Loucy (cell line): ENCODE measurements at regions not wholly inside any gene's neighbourhood (a gene's known extent, or its start where the extent isn't known, plus 50 kb on each side); places are given as distances from the start of the nearest gene placed in this dataset.

Experiments
- CTCF ChIP-seq: fragments of 200-600 bp; sonication (generic); conservative IDR thresholded peaks from 2 replicates; pipeline ENCODE4 v1.5.1; 2014; ENCODE audit warnings: mild to moderate bottlenecking, antibody characterized with exemption, low read length
- EZH2phosphoT487 ChIP-seq: fragments of 200-600 bp; IDR thresholded peaks from 2 replicates; pipeline ENCODE4 v1.6.1; 2018; ENCODE audit warnings: antibody characterized with exemption, mild to moderate bottlenecking, moderate library complexity, borderline replicate concordance

GRCh38 chr3:3586336-3586735 is 212.9 kb upstream of the LRRN1 start:
- TF ChIP-seq CTCF (no peak), EZH2phosphoT487 (no peak)
